Cardiac fibroblast (primary cell): ENCODE measurements at regions not wholly inside any gene's neighbourhood (a gene's known extent, or its start where the extent isn't known, plus 50 kb on each side); places are given as distances from the start of the nearest gene placed in this dataset.

Experiments used
- DNase-seq, 2 donors: peaks; one replicate each; pipeline versions ENCODE4 v3.0.0 to v3.0.0-alpha.2; 2010; ENCODE audit warnings: low read depth in 2 of 2
- H3K4me3 ChIP-seq, 2 donors: replicated peaks in 1 of 2; 1 replicate in 1 of 2; 2 replicates in 1 of 2; pipeline ENCODE4 v1.5.1; 2011; ENCODE audit warnings: low read depth in 2 of 2, low read length in 2 of 2, mild to moderate bottlenecking in 2 of 2, moderate library complexity in 1 of 2
- CTCF ChIP-seq: IDR thresholded peaks from one replicate; pipeline ENCODE4 v1.5.1; 2011; ENCODE audit warnings: low read depth, mild to moderate bottlenecking, low read length, inconsistent platforms

GRCh38 chr22:49049691-49050090 is 778.0 kb downstream of the BRD1 start:
- no peak for DNase-seq
- TF ChIP-seq CTCF: no peak

GRCh38 chr22:49048591-49048990 is 779.1 kb downstream of the BRD1 start:
- no peak overlapping the region for H3K4me3 ChIP-seq
- DNase-seq: no peak
- no peak for TF ChIP-seq CTCF

More at GRCh38 chr22:49049691-49050090, 778.0 kb downstream of the BRD1 start:
- no peak overlapping the region for H3K4me3 ChIP-seq

- TF ChIP-seq CTCF: no peak
- DNase-seq: peak in 1 of 2 donors; percentile 0
These were observed 780.2 kb downstream of the BRD1 start for GRCh38 chr22:49047447-49047846.

GRCh38 chr22:49046546-49047361 is 780.9 kb downstream of the BRD1 start:
- no peak overlapping the region for H3K4me3 ChIP-seq
- no peak for TF ChIP-seq CTCF
- DNase-seq: no peak

More at GRCh38 chr22:49047447-49047846, 780.2 kb downstream of the BRD1 start:
- no peak overlapping the region for H3K4me3 ChIP-seq

- TF ChIP-seq CTCF: no peak
- no peak overlapping the region for H3K4me3 ChIP-seq
- no peak for DNase-seq
These were observed 781.6 kb downstream of the BRD1 start for GRCh38 chr22:49046000-49046545.

GRCh38 chr22:49045276-49045675 is 782.4 kb downstream of the BRD1 start:
- no peak for TF ChIP-seq CTCF
- no peak for DNase-seq
- H3K4me3 ChIP-seq: no peak overlapping the region
